Activated CD4-positive, alpha-beta T cell treated with anti-CD3 and anti-CD28 coated beads, Interleukin-2, amount 10 ng/mL, durations not matched to agents 24 days and 14 days (primary cell): ENCODE measurements at regions not wholly inside any gene's neighbourhood (a gene's known extent, or its start where the extent isn't known, plus 50 kb on each side); places are given as distances from the start of the nearest gene placed in this dataset.
A peak's percentile ranks its signal among the peaks of the same experiment; 100 is the strongest.
"Not testable (repeated sequence)": the region's sequence is repeated elsewhere in the genome, so short reads cannot be mapped to it uniquely, and the experiment has no call there.

ENCODE experiments used
- DNase-seq: peaks from one replicate; pipeline ENCODE4 v3.0.0; 2022
- H3K27ac Mint-ChIP-seq: one replicate; pipeline ENCODE4 v1.8.0; 2022; ENCODE audit warnings: mild to moderate bottlenecking, mixed read lengths
- H3K27me3 Mint-ChIP-seq: one replicate; pipeline ENCODE4 v1.8.0; 2022; ENCODE audit warnings: mixed read lengths
- H3K36me3 Mint-ChIP-seq: one replicate; pipeline ENCODE4 v1.8.0; 2022; ENCODE audit warnings: low read depth, mild to moderate bottlenecking, mixed read lengths
- H3K4me1 Mint-ChIP-seq: one replicate; pipeline ENCODE4 v1.8.0; 2021; ENCODE audit warnings: mixed read lengths
- H3K4me3 Mint-ChIP-seq: one replicate; pipeline ENCODE4 v1.8.0; 2022; ENCODE audit warnings: mild to moderate bottlenecking, moderate library complexity, mixed read lengths
- H3K9me3 Mint-ChIP-seq: one replicate; pipeline ENCODE4 v1.8.0; 2021; ENCODE audit warnings: mixed read lengths
- intact Hi-C: fragments of 100-400 bp; cut with micrococcal nuclease; formaldehyde crosslinking; loops from one replicate; pipeline ENCODE4 v1.15.1; 2023

- no peak overlapping the region for H3K4me3 Mint-ChIP-seq
- intact Hi-C loops, result no loop called here
- H3K27ac Mint-ChIP-seq, result no peak overlapping the region
- no peaks in the 10 kb centered on the region for H3K36me3 Mint-ChIP-seq
- no peaks in the 10 kb centered on the region for H3K4me1 Mint-ChIP-seq
- no peaks in the 10 kb centered on the region for H3K9me3 Mint-ChIP-seq
- no peak for DNase-seq
- H3K27me3 Mint-ChIP-seq, result no peaks in the 10 kb centered on the region
Observed at GRCh38 chr10:125605167-125605566, 77.8 kb downstream of the TEX36 start.

- Mint-ChIP-seq H3K9me3 (no peaks in the 10 kb centered on the region), H3K27me3 (no peaks in the 10 kb centered on the region), H3K4me1 (peaks cover 2% of the 10 kb centered on the region), H3K36me3 (no peaks in the 10 kb centered on the region), H3K4me3 (no peak overlapping the region), H3K27ac (no peak overlapping the region)
- DNase-seq, result no peak
- intact Hi-C loops, result no loop called here
Observed at GRCh38 chr10:125602825-125603224, 80.1 kb downstream of the TEX36 start.

- H3K36me3 Mint-ChIP-seq, result no peaks in the 10 kb centered on the region
- H3K27me3 Mint-ChIP-seq, result no peaks in the 10 kb centered on the region
- H3K9me3 Mint-ChIP-seq, result peaks cover 11% of the 10 kb centered on the region
- intact Hi-C loops, result no loop called here
- H3K4me3 Mint-ChIP-seq, result no peak overlapping the region
- H3K4me1 Mint-ChIP-seq, result peaks cover 2% of the 10 kb centered on the region
- peak; percentile 58 for DNase-seq
- H3K27ac Mint-ChIP-seq, result no peak overlapping the region
Observed at GRCh38 chr10:125599194-125599593, 83.8 kb downstream of the TEX36 start.

GRCh38 chr10:125595911-125596310 is 87.1 kb downstream of the TEX36 start:
- intact Hi-C loops, result no loop called here

GRCh38 chr10:125593644-125594043 is 89.3 kb downstream of the TEX36 start:
- no peaks in the 10 kb centered on the region for H3K36me3 Mint-ChIP-seq
- peaks cover 2% of the 10 kb centered on the region for H3K27me3 Mint-ChIP-seq
- peaks cover 11% of the 10 kb centered on the region for H3K9me3 Mint-ChIP-seq
- DNase-seq, result no peak
- intact Hi-C loops, result no loop called here
- no peaks in the 10 kb centered on the region for H3K4me1 Mint-ChIP-seq
- no peak overlapping the region for H3K4me3 Mint-ChIP-seq
- H3K27ac Mint-ChIP-seq, result no peak overlapping the region

More at GRCh38 chr10:125595911-125596310, 87.1 kb downstream of the TEX36 start:
- Mint-ChIP-seq H3K9me3 (peaks cover 11% of the 10 kb centered on the region), H3K36me3 (no peaks in the 10 kb centered on the region), H3K4me3 (no peak overlapping the region), H3K4me1 (peaks cover 2% of the 10 kb centered on the region), H3K27ac (no peak overlapping the region), H3K27me3 (peaks cover 2% of the 10 kb centered on the region)
- no peak for DNase-seq

GRCh38 chr10:125592897-125593296 is 90.1 kb downstream of the TEX36 start:
- no peaks in the 10 kb centered on the region for H3K36me3 Mint-ChIP-seq
- H3K27me3 Mint-ChIP-seq, result peaks cover 2% of the 10 kb centered on the region
- H3K4me1 Mint-ChIP-seq, result no peaks in the 10 kb centered on the region
- no peak overlapping the region for H3K27ac Mint-ChIP-seq
- H3K9me3 Mint-ChIP-seq, result peaks cover 11% of the 10 kb centered on the region
- H3K4me3 Mint-ChIP-seq, result no peak overlapping the region
- no peak for DNase-seq
- intact Hi-C loops, result no loop called here

- no peak for DNase-seq
- no peaks in the 10 kb centered on the region for H3K36me3 Mint-ChIP-seq
- intact Hi-C loops, result no loop called here
- no peak overlapping the region for H3K4me3 Mint-ChIP-seq
- H3K27ac Mint-ChIP-seq, result no peak overlapping the region
- H3K9me3 Mint-ChIP-seq, result peaks cover 11% of the 10 kb centered on the region
- H3K27me3 Mint-ChIP-seq, result peaks cover 2% of the 10 kb centered on the region
- no peaks in the 10 kb centered on the region for H3K4me1 Mint-ChIP-seq
Observed at GRCh38 chr10:125591886-125592285, 91.1 kb downstream of the TEX36 start.

- H3K4me1 Mint-ChIP-seq, H3K9me3 Mint-ChIP-seq, H3K27me3 Mint-ChIP-seq, H3K27ac Mint-ChIP-seq, H3K4me3 Mint-ChIP-seq, H3K36me3 Mint-ChIP-seq, intact Hi-C loops, DNase-seq: not testable (repeated sequence)
Observed at GRCh38 chr10:125588738-125589137, 94.2 kb downstream of the TEX36 start.

GRCh38 chr10:125584954-125585353 is 98.0 kb downstream of the TEX36 start:
- intact Hi-C loops, result no loop called here
- H3K4me1 Mint-ChIP-seq, result no peaks in the 10 kb centered on the region

GRCh38 chr10:125578658-125579315 is 104.2 kb downstream of the TEX36 start:
- Mint-ChIP-seq H3K4me1 (no peaks in the 10 kb centered on the region), H3K9me3 (peaks cover 6% of the 10 kb centered on the region), H3K4me3 (no peak overlapping the region), H3K27ac (no peak overlapping the region), H3K27me3 (no peaks in the 10 kb centered on the region), H3K36me3 (no peaks in the 10 kb centered on the region)
- intact Hi-C loops, result no loop called here
- no peak for DNase-seq

More at GRCh38 chr10:125584954-125585353, 98.0 kb downstream of the TEX36 start:
- Mint-ChIP-seq H3K27me3 (no peaks in the 10 kb centered on the region), H3K36me3 (no peaks in the 10 kb centered on the region), H3K9me3 (no peaks in the 10 kb centered on the region), H3K27ac (no peak overlapping the region), H3K4me3 (no peak overlapping the region)
- DNase-seq, result no peak

GRCh38 chr10:125575843-125576242 is 107.1 kb downstream of the TEX36 start:
- Mint-ChIP-seq H3K4me3 (no peak overlapping the region), H3K27ac (no peak overlapping the region), H3K27me3 (no peaks in the 10 kb centered on the region), H3K36me3 (no peaks in the 10 kb centered on the region), H3K9me3 (peaks cover 6% of the 10 kb centered on the region), H3K4me1 (no peaks in the 10 kb centered on the region)
- DNase-seq, result no peak
- intact Hi-C loops, result no loop called here

GRCh38 chr10:125568156-125568555 is 114.8 kb downstream of the TEX36 start:
- intact Hi-C loops, result no loop called here
- H3K4me3 Mint-ChIP-seq, result no peak overlapping the region
- DNase-seq, result no peak
- H3K27me3 Mint-ChIP-seq, result no peaks in the 10 kb centered on the region
- H3K9me3 Mint-ChIP-seq, result peaks cover 4% of the 10 kb centered on the region
- H3K36me3 Mint-ChIP-seq, result no peaks in the 10 kb centered on the region
- no peak overlapping the region for H3K27ac Mint-ChIP-seq
- H3K4me1 Mint-ChIP-seq, result no peaks in the 10 kb centered on the region

- Mint-ChIP-seq H3K4me1 (no peaks in the 10 kb centered on the region), H3K27ac (no peak overlapping the region), H3K36me3 (no peaks in the 10 kb centered on the region), H3K4me3 (no peak overlapping the region), H3K27me3 (no peaks in the 10 kb centered on the region), H3K9me3 (peaks cover 4% of the 10 kb centered on the region)
- DNase-seq, result no peak
- intact Hi-C loops, result no loop called here
Observed at GRCh38 chr10:125567529-125567928, 115.4 kb downstream of the TEX36 start.

GRCh38 chr10:125565046-125565445 is 117.9 kb downstream of the TEX36 start:
- no peak overlapping the region for H3K27ac Mint-ChIP-seq

GRCh38 chr10:125564570-125564969 is 118.4 kb downstream of the TEX36 start:
- no peak overlapping the region for H3K27ac Mint-ChIP-seq
- H3K9me3 Mint-ChIP-seq, result peaks cover 4% of the 10 kb centered on the region
- intact Hi-C loops, result no loop called here
- peaks cover 2% of the 10 kb centered on the region for H3K27me3 Mint-ChIP-seq
- H3K4me1 Mint-ChIP-seq, result no peaks in the 10 kb centered on the region
- no peak for DNase-seq
- H3K4me3 Mint-ChIP-seq, result no peak overlapping the region
- H3K36me3 Mint-ChIP-seq, result no peaks in the 10 kb centered on the region

More at GRCh38 chr10:125565046-125565445, 117.9 kb downstream of the TEX36 start:
- H3K4me3 Mint-ChIP-seq, result no peak overlapping the region
- H3K36me3 Mint-ChIP-seq, result no peaks in the 10 kb centered on the region
- H3K4me1 Mint-ChIP-seq, result no peaks in the 10 kb centered on the region
- intact Hi-C loops, result no loop called here
- H3K27me3 Mint-ChIP-seq, result peaks cover 2% of the 10 kb centered on the region
- DNase-seq, result no peak
- peaks cover 4% of the 10 kb centered on the region for H3K9me3 Mint-ChIP-seq
